Breast epithelium (tissue), 4 donors: ENCODE measurements at regions not wholly inside any gene's neighbourhood (a gene's known extent, or its start where the extent isn't known, plus 50 kb on each side); places are given as distances from the start of the nearest gene placed in this dataset.

Experiments
- DNase-seq, 2 donors: peaks; one replicate each; pipeline ENCODE4 v3.0.0-alpha.2; 2019; ENCODE audit warnings: low spot score in 2 of 2
- H3K27ac ChIP-seq, 2 donors: fragments of 200-600 bp; sonication (generic) in 1 of 2; one replicate each; pipeline ENCODE4 v1.5.1; 2016 to 2019; ENCODE audit warnings: mild to moderate bottlenecking in 1 of 2
- H3K27me3 ChIP-seq, 2 donors: fragments of 200-600 bp; sonication (generic) in 1 of 2; one replicate each; pipeline versions ENCODE4 v1.5.1 to v1.6.0; 2017 to 2019; ENCODE audit warnings: control low read depth in 1 of 2, mild to moderate bottlenecking in 1 of 2
- H3K36me3 ChIP-seq: fragments of 200-600 bp; one replicate; pipeline ENCODE4 v1.5.1; 2019
- H3K4me1 ChIP-seq, 2 donors: fragments of 200-600 bp; sonication (generic); one replicate each; pipeline ENCODE4 v1.5.1; 2016 to 2019; ENCODE audit warnings: control low read depth in 1 of 2
- H3K4me3 ChIP-seq, 3 donors: fragments of 200-600 bp; sonication (generic); 1 replicate in 2 of 3; 2 replicates in 1 of 3; pipeline ENCODE4 v1.5.1; 2016 to 2019; ENCODE audit warnings: mild to moderate bottlenecking in 3 of 3, moderate library complexity in 2 of 3
- H3K9me3 ChIP-seq, 2 donors: fragments of 200-600 bp; sonication (generic) in 1 of 2; one replicate each; pipeline ENCODE4 v1.5.1; 2016 to 2019; ENCODE audit warnings: control low read depth in 1 of 2
- POLR2A ChIP-seq: fragments of 450-650 bp; IDR thresholded peaks from one replicate; pipeline ENCODE4 v1.6.1; 2016; ENCODE audit warnings: antibody characterized with exemption, mild to moderate bottlenecking, moderate library complexity
- POLR2AphosphoS5 ChIP-seq, 3 donors: sonication (generic); formaldehyde crosslinking; IDR thresholded peaks; one replicate each; pipeline ENCODE4 v1.6.1; 2017; ENCODE audit warnings: antibody characterized with exemption in 3 of 3
- intact Hi-C: fragments of 100-400 bp; cut with DNase I; formaldehyde crosslinking; loops from one replicate; pipeline ENCODE4 v1.15.1; 2023; ENCODE audit warnings: low total_unique reads
- TF ChIP-seq, protein P1 (sequence below), 3 donors: fragments of 450-650 bp; IDR thresholded peaks; one replicate each; pipeline ENCODE4 v1.5.1; 2016 to 2017; ENCODE audit warnings: antibody characterized with exemption in 3 of 3, mild to moderate bottlenecking in 3 of 3, moderate library complexity in 3 of 3

DNA sequence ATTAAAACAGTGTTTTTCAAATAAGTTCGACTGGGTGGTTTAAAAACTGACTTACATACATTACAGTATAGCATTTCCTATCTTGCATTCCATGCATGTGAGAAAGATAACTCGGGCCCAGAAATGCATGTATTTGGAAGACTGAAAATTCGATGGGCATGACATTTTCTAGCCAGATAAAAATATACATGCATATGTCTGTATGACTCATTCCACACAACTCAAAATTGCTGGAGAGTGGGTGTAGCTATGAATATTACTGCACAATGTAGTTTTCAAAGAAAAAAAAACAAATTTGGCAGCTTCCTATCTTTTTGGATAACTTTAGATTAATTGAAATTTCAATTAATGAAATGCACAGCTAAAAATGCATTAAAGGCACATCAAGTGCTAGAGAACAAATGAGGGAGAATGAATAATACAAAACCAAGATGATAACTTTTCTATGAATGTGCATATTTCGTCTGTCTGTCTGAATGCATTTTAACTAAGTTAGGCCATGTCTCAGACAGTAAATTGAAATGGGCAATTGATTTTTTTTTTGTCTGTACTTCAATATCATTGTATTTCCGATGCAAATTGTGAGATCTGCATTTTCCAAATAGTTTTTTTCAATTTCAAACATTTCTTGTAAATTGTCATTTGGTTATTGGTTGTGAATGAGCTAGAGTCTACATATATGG, 54.5 kb upstream of the GABRA2 start:
- Histone ChIP-seq H3K4me1 (no peaks in the 10 kb centered on the region), H3K36me3 (no peaks in the 10 kb centered on the region), H3K4me3 (no peak overlapping the region), H3K27ac (no peak overlapping the region), H3K27me3 (no peaks in the 10 kb centered on the region), H3K9me3 (no peaks in the 10 kb centered on the region)
- no peak for TF ChIP-seq POLR2A
- TF ChIP-seq, protein P1, sequence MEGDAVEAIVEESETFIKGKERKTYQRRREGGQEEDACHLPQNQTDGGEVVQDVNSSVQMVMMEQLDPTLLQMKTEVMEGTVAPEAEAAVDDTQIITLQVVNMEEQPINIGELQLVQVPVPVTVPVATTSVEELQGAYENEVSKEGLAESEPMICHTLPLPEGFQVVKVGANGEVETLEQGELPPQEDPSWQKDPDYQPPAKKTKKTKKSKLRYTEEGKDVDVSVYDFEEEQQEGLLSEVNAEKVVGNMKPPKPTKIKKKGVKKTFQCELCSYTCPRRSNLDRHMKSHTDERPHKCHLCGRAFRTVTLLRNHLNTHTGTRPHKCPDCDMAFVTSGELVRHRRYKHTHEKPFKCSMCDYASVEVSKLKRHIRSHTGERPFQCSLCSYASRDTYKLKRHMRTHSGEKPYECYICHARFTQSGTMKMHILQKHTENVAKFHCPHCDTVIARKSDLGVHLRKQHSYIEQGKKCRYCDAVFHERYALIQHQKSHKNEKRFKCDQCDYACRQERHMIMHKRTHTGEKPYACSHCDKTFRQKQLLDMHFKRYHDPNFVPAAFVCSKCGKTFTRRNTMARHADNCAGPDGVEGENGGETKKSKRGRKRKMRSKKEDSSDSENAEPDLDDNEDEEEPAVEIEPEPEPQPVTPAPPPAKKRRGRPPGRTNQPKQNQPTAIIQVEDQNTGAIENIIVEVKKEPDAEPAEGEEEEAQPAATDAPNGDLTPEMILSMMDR (IDR thresholded peaks at IDR 0.05) = no peak
- no peak for TF ChIP-seq POLR2AphosphoS5 (IDR thresholded peaks at IDR 0.05)
- no peak for DNase-seq
- intact Hi-C loops = no loop called here

DNA sequence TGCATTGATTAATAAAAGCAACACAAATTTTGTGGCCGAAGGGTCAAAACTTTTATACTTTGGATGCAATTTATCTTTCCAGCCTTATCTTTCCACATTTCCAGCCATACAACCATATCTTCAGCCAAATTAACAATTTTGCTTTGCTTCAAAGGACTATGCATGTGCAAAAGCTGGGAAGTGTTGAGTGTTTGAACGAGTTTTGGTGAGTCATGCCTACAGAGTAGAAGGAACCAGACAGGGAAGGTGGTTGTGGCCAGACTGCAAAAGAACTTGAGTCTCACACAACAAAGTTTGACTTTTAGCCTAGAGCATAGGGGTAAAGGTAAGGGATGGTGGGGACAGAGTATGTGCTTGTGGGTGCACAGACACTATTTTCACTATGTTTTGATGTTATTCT, 53.0 kb upstream of the GABRA2 start:
- H3K4me3 ChIP-seq = no peak overlapping the region
- H3K9me3 ChIP-seq = peaks cover 0 to 4% of the 10 kb centered on the region in 2 donors
- intact Hi-C loops = no loop called here
- DNase-seq = no peak
- H3K36me3 ChIP-seq = no peaks in the 10 kb centered on the region
- no peaks in the 10 kb centered on the region for H3K4me1 ChIP-seq
- H3K27ac ChIP-seq = no peak overlapping the region
- H3K27me3 ChIP-seq = no peaks in the 10 kb centered on the region
- TF ChIP-seq, protein P1 (IDR thresholded peaks at IDR 0.05) = no peak
- TF ChIP-seq POLR2A (no peak), POLR2AphosphoS5 (IDR thresholded peaks at IDR 0.05) (no peak)

DNA sequence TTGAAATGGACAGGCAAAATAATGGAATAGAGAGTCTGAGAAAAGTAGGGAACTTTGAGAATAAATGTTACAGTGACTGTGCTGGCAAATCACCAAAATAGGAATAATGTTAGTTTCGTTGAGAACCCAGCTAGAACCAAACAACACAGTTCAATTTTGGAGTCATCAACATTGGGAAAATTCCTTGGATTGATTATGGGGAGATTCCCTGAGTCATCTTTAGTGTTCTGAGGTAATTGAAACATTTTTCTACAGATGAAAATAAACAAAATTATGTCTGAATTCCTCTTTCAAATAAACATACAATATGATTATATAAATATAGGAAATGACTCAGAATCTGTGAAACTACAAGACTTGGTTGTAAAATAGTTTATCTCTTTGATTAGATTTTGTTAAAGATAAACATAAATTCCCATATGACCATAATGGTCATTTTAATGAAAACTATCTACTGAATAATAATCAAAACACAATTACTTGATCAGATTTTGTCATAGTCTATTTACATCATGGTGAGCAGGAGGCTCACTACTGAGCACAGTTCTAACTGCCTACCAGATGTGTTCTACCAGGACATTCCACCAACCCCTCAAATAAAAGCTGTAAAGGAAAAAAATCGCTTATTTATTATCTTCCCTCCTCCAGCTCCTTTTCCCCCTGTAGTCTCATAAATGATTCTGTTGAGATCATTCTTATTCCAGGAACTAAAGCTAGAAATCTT, 51.4 kb upstream of the GABRA2 start:
- Histone ChIP-seq H3K9me3 (peaks cover 0 to 7% of the 10 kb centered on the region in 2 donors), H3K27me3 (no peaks in the 10 kb centered on the region), H3K27ac (no peak overlapping the region), H3K36me3 (no peaks in the 10 kb centered on the region), H3K4me3 (no peak overlapping the region), H3K4me1 (no peaks in the 10 kb centered on the region)
- DNase-seq = no peak
- intact Hi-C loops = no loop called here
- TF ChIP-seq, protein P1 (IDR thresholded peaks at IDR 0.05) = no peak
